ENCODE measurements at regions not wholly inside any gene's neighbourhood (a gene's known extent, or its start where the extent isn't known, plus 50 kb on each side); places are given as distances from the start of the nearest gene placed in this dataset.

- Histone ChIP-seq H3K4me1 (no peaks in the 10 kb centered on the region), H3K9me3 (no peaks in the 10 kb centered on the region), H3K36me3 (no peaks in the 10 kb centered on the region), H3K27me3 (no peaks in the 10 kb centered on the region), H3K27ac (no peak overlapping the region), H3K4me3 (no peak overlapping the region)
- DNase-seq (ENCODE audit: low spot score in 2 of 2): no peak
- TF ChIP-seq CTCF (IDR thresholded peaks at IDR 0.05): no peak
- intact Hi-C loops (cut with DNase I): no loop called here
These were observed 65.5 kb upstream of the NRXN3 start for GRCh38 chr14:78104655-78105054.

GRCh38 chr14:78106381-78106780, 63.8 kb upstream of the NRXN3 start:
- H3K27me3 ChIP-seq: no peaks in the 10 kb centered on the region
- TF ChIP-seq CTCF (IDR thresholded peaks at IDR 0.05): no peak
- intact Hi-C loops (cut with DNase I): no loop called here
- no peak for DNase-seq (ENCODE audit: low spot score in 2 of 2)
- no peaks in the 10 kb centered on the region for H3K4me1 ChIP-seq
- H3K36me3 ChIP-seq: no peaks in the 10 kb centered on the region
- no peak overlapping the region for H3K4me3 ChIP-seq
- H3K27ac ChIP-seq: no peak overlapping the region
- no peaks in the 10 kb centered on the region for H3K9me3 ChIP-seq

GRCh38 chr14:78107166-78107565, 63.0 kb upstream of the NRXN3 start:
- Histone ChIP-seq H3K9me3 (no peaks in the 10 kb centered on the region), H3K27me3 (no peaks in the 10 kb centered on the region), H3K4me3 (no peak overlapping the region), H3K4me1 (no peaks in the 10 kb centered on the region), H3K27ac (no peak overlapping the region), H3K36me3 (no peaks in the 10 kb centered on the region)
- intact Hi-C loops (cut with DNase I): no loop called here
- TF ChIP-seq CTCF (IDR thresholded peaks at IDR 0.05): no peak
- no peak for DNase-seq (ENCODE audit: low spot score in 2 of 2)

- no peak for TF ChIP-seq CTCF (IDR thresholded peaks at IDR 0.05)
- intact Hi-C loops (cut with DNase I): no loop called here
These were observed 50.7 kb upstream of the NRXN3 start for GRCh38 chr14:78119440-78119839.

More at GRCh38 chr14:78119440-78119839, 50.7 kb upstream of the NRXN3 start:
- Histone ChIP-seq H3K4me3 (no peak overlapping the region), H3K27ac (no peak overlapping the region), H3K36me3 (no peaks in the 10 kb centered on the region), H3K9me3 (no peaks in the 10 kb centered on the region), H3K27me3 (no peaks in the 10 kb centered on the region), H3K4me1 (no peaks in the 10 kb centered on the region)
- no peak for DNase-seq (ENCODE audit: low spot score in 2 of 2)

Measured in ascending aorta (tissue), 2 donors.